PC-3 (cell line): ENCODE measurements at regions not wholly inside any gene's neighbourhood (a gene's known extent, or its start where the extent isn't known, plus 50 kb on each side); places are given as distances from the start of the nearest gene placed in this dataset.

Source experiments
- ATAC-seq: fragments of 200-7000 bp; cut with Tn5 transposase; 2 replicates; pipeline ENCODE4 v1.9.1; 2020; ENCODE audit warnings: mild to moderate bottlenecking, moderate library complexity
- BruUV-seq: library from RNA; stranded (reverse); fragments of 400-500 nt; replicated peaks from 2 replicates; lab custom pipeline; 2021; lab: Mats Ljungman, UMichigan
- CTCF ChIA-PET: fragments of 300-600 bp; sonication (Branson Sonifier 250); formaldehyde crosslinking; loops from one replicate; lab custom pipeline; 2022; ENCODE audit warnings: antibody characterized with exemption; lab: Charles Lee
- POLR2A ChIA-PET: fragments of 300-600 bp; sonication (Branson Sonifier 250); formaldehyde crosslinking; loops from one replicate; lab custom pipeline; 2022; ENCODE audit warnings: antibody characterized with exemption; ENCODE audit not compliant: unreplicated experiment; lab: Charles Lee
- DNase-seq: peaks from one replicate; pipeline ENCODE4 v3.0.0-alpha.2; 2015
- H2AFZ ChIP-seq: fragments of 300-600 bp; sonication (generic); 2 replicates; pipeline ENCODE4 v1.6.0; 2016; ENCODE audit warnings: antibody characterized with exemption, low read length
- H3F3A ChIP-seq: fragments of 300-600 bp; sonication (generic); one replicate; pipeline ENCODE4 v1.6.0; 2017; ENCODE audit warnings: antibody characterized with exemption, low read length, control low read depth, mild to moderate bottlenecking; ENCODE audit not compliant: unreplicated experiment
- H3K27ac ChIP-seq: fragments of 300-600 bp; sonication (generic); 2 replicates; pipeline ENCODE4 v1.5.1; 2016; ENCODE audit warnings: mild to moderate bottlenecking, low read length
- H3K27me3 ChIP-seq: fragments of 300-600 bp; sonication (generic); 2 replicates; pipeline ENCODE4 v1.6.1; 2016; ENCODE audit warnings: low read length, mixed read lengths
- H3K36me3 ChIP-seq: fragments of 300-600 bp; sonication (generic); 2 replicates; pipeline ENCODE4 v1.6.1; 2016; ENCODE audit warnings: low read depth, mixed run types, low read length, mixed read lengths
- H3K4me1 ChIP-seq: fragments of 300-600 bp; sonication (generic); 2 replicates; pipeline ENCODE4 v1.5.1; 2016; ENCODE audit warnings: low read length; ENCODE audit not compliant: insufficient read depth
- H3K4me2 ChIP-seq: fragments of 300-600 bp; sonication (generic); 2 replicates; pipeline ENCODE4 v1.6.0; 2016; ENCODE audit warnings: low read length
- H3K4me3 ChIP-seq: fragments of 300-600 bp; sonication (generic); 2 replicates; pipeline ENCODE4 v1.5.1; 2016; ENCODE audit warnings: mild to moderate bottlenecking, low read length, mixed read lengths
- H3K79me2 ChIP-seq: fragments of 300-600 bp; sonication (generic); 2 replicates; pipeline ENCODE4 v1.6.1; 2017; ENCODE audit warnings: low read length, mixed read lengths
- H3K9ac ChIP-seq: fragments of 300-600 bp; sonication (generic); 2 replicates; pipeline ENCODE4 v1.6.0; 2016; ENCODE audit warnings: mild to moderate bottlenecking, low read length
- H3K9me2 ChIP-seq: fragments of 300-600 bp; sonication (generic); replicated peaks from 2 replicates; pipeline ENCODE4 v1.6.1; 2016; ENCODE audit warnings: mixed run types, low read length, mixed read lengths
- H3K9me3 ChIP-seq: fragments of 300-600 bp; sonication (generic); 2 replicates; pipeline ENCODE4 v1.6.1; 2016; ENCODE audit warnings: low read length, mixed read lengths
- H4K20me1 ChIP-seq: fragments of 300-600 bp; sonication (generic); 2 replicates; pipeline ENCODE4 v1.6.1; 2016; ENCODE audit warnings: low read length, mixed read lengths
- CTCF ChIP-seq: fragments of 300-600 bp; sonication (generic); conservative IDR thresholded peaks from 2 replicates; pipeline ENCODE4 v1.5.1; 2017; ENCODE audit warnings: antibody characterized with exemption, low read depth, mild to moderate bottlenecking, low read length
- EZH2 ChIP-seq: fragments of 300-600 bp; sonication (generic); IDR thresholded peaks from one replicate; pipeline ENCODE4 v1.6.1; 2017; ENCODE audit warnings: antibody characterized with exemption, mild to moderate bottlenecking, low read length; ENCODE audit not compliant: unreplicated experiment
- EZH2phosphoT487 ChIP-seq: fragments of 300-600 bp; sonication (generic); IDR thresholded peaks from 2 replicates; pipeline ENCODE4 v1.6.1; 2018; ENCODE audit warnings: mild to moderate bottlenecking, antibody characterized with exemption, low read length, borderline replicate concordance
- intact Hi-C: fragments of 100-400 bp; cut with micrococcal nuclease; formaldehyde crosslinking; loops from 2 replicates; pipeline ENCODE4 v1.9.0; 2023

- Histone ChIP-seq H2AFZ (no peak overlapping the region), H3K79me2 (no peaks in the 10 kb centered on the region), H3K9me2 (no peaks in the 10 kb centered on the region), H3K4me2 (no peak overlapping the region), H3K9ac (no peak overlapping the region), H3K9me3 (no peaks in the 10 kb centered on the region), H3K27me3 (no peaks in the 10 kb centered on the region), H3K36me3 (no peaks in the 10 kb centered on the region), H3K4me3 (no peak overlapping the region), H3K4me1 (peaks cover 4% of the 10 kb centered on the region; the same call in 1 of the 2 replicates), H4K20me1 (no peaks in the 10 kb centered on the region), H3F3A (no peaks in the 10 kb centered on the region), H3K27ac (no peak overlapping the region)
- BruUV-seq: no TSS peak
- ChIA-PET CTCF (no interaction called here), POLR2A (no interaction called here)
- DNase-seq (no peak), ATAC-seq (no peak)
- no peak for TF ChIP-seq CTCF
- TF ChIP-seq EZH2: no peak
- no peak for TF ChIP-seq EZH2phosphoT487
- intact Hi-C loops: no loop called here
Measured at GRCh38 chr5:154107010-154107409, 68.2 kb downstream of the MFAP3 start.

GRCh38 chr5:154107756-154108155 is 69.0 kb downstream of the MFAP3 start:
- Histone ChIP-seq H3F3A (no peaks in the 10 kb centered on the region), H3K27ac (no peak overlapping the region), H4K20me1 (no peaks in the 10 kb centered on the region), H3K4me2 (no peak overlapping the region), H3K9me3 (no peaks in the 10 kb centered on the region), H3K79me2 (no peaks in the 10 kb centered on the region), H3K4me3 (no peak overlapping the region), H3K9ac (no peak overlapping the region), H3K36me3 (no peaks in the 10 kb centered on the region), H3K9me2 (no peaks in the 10 kb centered on the region), H3K4me1 (peaks cover 4% of the 10 kb centered on the region; the same call in 1 of the 2 replicates), H3K27me3 (no peaks in the 10 kb centered on the region), H2AFZ (no peak overlapping the region)
- no peak for DNase-seq
- no peak for ATAC-seq
- intact Hi-C loops: no loop called here
- POLR2A ChIA-PET: interaction anchor here (0.6 kb wide), 1 partner anchor 1118 kb away, joined by 4 read pairs; no protein-coding TSS in a partner anchor
- CTCF ChIA-PET: no interaction called here
- no TSS peak for BruUV-seq
- TF ChIP-seq EZH2 (no peak), CTCF (no peak), EZH2phosphoT487 (no peak)

- Histone ChIP-seq H3K27me3 (no peaks in the 10 kb centered on the region), H3K9me2 (no peaks in the 10 kb centered on the region), H2AFZ (no peak overlapping the region), H3K4me2 (no peak overlapping the region), H3K79me2 (no peaks in the 10 kb centered on the region), H4K20me1 (no peaks in the 10 kb centered on the region), H3K9ac (no peak overlapping the region), H3K9me3 (no peaks in the 10 kb centered on the region), H3K4me1 (peaks cover 4% of the 10 kb centered on the region; the same call in 1 of the 2 replicates), H3K36me3 (no peaks in the 10 kb centered on the region), H3K4me3 (no peak overlapping the region), H3K27ac (no peak overlapping the region), H3F3A (no peaks in the 10 kb centered on the region)
- ChIA-PET CTCF (no interaction called here), POLR2A (no interaction called here)
- TF ChIP-seq EZH2phosphoT487: no peak
- TF ChIP-seq CTCF: no peak
- no peak for TF ChIP-seq EZH2
- intact Hi-C loops: no loop called here
- no peak for ATAC-seq
- DNase-seq: no peak
- BruUV-seq: no TSS peak
Measured at GRCh38 chr5:154109416-154110106, 70.8 kb downstream of the MFAP3 start.
